Transverse colon (tissue), 3 donors: ENCODE measurements at regions not wholly inside any gene's neighbourhood (a gene's known extent, or its start where the extent isn't known, plus 50 kb on each side); places are given as distances from the start of the nearest gene placed in this dataset.

Experiments
- EP300 ChIP-seq: sonication (generic); formaldehyde crosslinking; IDR thresholded peaks from one replicate; pipeline ENCODE4 v1.6.1; 2017; ENCODE audit warnings: antibody characterized with exemption, low read depth
- POLR2A ChIP-seq: fragments of 450-650 bp; IDR thresholded peaks from one replicate; pipeline ENCODE4 v1.6.1; 2016; ENCODE audit warnings: antibody characterized with exemption, mild to moderate bottlenecking, moderate library complexity
- TF ChIP-seq, protein P1 (sequence below), 5 experiments: fragments of 200-600 bp in 3 of 5; fragments of 450-650 bp in 2 of 5; sonication (generic) in 3 of 5; IDR thresholded peaks; 1 replicate in 2 of 5; 2 replicates in 3 of 5; pipeline ENCODE4 v1.5.1; 2016 to 2017; ENCODE audit warnings: antibody characterized with exemption in 5 of 5, inconsistent platforms in 3 of 5, mild to moderate bottlenecking in 2 of 5, moderate library complexity in 1 of 5

DNA sequence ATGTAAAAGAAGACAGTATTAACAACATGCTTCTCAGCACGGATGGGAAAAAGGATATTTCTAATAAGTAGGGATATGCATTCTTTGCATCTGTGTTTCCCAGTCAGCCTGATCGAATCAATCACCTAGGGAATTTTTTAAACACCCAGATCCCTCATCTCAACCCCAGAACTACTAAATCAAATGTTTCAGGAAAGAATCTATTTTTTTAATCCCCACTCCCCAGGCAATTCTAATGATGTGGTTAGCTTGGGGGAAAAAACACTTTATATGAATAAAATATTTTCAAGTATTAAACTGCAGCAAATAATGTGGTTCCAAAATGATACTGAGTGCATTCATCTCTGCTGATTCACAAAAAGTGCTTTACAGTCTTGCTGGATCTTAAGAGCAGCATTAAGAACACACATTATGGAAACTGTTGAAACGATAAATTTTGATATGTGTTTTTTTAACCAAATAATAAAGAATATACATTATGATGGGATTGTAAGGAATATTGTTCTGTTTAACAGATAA is 68.7 kb upstream of the GUCY1A1 start:
- TF ChIP-seq POLR2A (no peak), EP300 (no peak)
- TF ChIP-seq, protein P1, sequence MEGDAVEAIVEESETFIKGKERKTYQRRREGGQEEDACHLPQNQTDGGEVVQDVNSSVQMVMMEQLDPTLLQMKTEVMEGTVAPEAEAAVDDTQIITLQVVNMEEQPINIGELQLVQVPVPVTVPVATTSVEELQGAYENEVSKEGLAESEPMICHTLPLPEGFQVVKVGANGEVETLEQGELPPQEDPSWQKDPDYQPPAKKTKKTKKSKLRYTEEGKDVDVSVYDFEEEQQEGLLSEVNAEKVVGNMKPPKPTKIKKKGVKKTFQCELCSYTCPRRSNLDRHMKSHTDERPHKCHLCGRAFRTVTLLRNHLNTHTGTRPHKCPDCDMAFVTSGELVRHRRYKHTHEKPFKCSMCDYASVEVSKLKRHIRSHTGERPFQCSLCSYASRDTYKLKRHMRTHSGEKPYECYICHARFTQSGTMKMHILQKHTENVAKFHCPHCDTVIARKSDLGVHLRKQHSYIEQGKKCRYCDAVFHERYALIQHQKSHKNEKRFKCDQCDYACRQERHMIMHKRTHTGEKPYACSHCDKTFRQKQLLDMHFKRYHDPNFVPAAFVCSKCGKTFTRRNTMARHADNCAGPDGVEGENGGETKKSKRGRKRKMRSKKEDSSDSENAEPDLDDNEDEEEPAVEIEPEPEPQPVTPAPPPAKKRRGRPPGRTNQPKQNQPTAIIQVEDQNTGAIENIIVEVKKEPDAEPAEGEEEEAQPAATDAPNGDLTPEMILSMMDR (IDR thresholded peaks at IDR 0.05), result no peak
